ENCODE measurements at regions not wholly inside any gene's neighbourhood (a gene's known extent, or its start where the extent isn't known, plus 50 kb on each side); places are given as distances from the start of the nearest gene placed in this dataset.

DNA sequence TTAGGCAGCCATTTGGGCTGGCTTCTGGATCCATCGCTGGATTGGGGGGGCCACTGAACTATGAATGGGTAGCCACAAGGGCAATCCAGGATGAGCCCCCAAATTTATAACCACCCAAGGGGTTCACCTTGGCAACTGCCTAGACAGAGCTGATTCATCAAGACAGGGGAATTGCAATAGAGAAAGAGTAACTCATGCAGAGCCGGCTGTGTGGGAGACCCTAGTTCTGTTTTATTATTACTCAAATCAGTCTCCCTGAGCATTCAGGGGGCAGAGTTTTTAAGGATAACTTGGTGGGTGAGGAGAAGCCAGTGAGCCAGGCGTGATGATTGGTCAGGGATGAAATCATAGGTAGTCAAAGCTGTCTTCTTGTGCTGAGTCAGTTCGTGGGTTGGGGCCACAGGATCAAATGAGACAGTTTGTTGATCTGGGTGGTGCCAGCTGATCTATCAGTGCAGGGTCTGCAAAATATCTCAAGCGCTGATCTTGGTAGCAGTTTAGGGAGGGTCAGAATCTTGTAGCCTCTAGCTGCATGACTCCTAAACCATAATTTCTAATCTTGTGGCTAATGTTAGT lies 57.9 kb downstream of the DNAJB9 start:
- H3K27ac ChIP-seq (ENCODE audit: low read depth in 2 of 2, low read length in 2 of 2) = no peak overlapping the region
- H3K27me3 ChIP-seq (ENCODE audit: control insufficient read depth, insufficient read depth, low read length) = no peaks in the 10 kb centered on the region
- H3K9me3 ChIP-seq (ENCODE audit: control insufficient read depth in 2 of 3, insufficient read depth in 1 of 3, low read length in 3 of 3) = no peaks in the 10 kb centered on the region
- no peaks in the 10 kb centered on the region for H3K36me3 ChIP-seq (ENCODE audit: control insufficient read depth in 2 of 3, insufficient read depth in 3 of 3, low read length in 3 of 3)
- DNase-seq (no peak), FAIRE-seq (no peak)
- no peak overlapping the region for H3K4me3 ChIP-seq (ENCODE audit: low read length in 3 of 3)
- TF ChIP-seq, protein P1, sequence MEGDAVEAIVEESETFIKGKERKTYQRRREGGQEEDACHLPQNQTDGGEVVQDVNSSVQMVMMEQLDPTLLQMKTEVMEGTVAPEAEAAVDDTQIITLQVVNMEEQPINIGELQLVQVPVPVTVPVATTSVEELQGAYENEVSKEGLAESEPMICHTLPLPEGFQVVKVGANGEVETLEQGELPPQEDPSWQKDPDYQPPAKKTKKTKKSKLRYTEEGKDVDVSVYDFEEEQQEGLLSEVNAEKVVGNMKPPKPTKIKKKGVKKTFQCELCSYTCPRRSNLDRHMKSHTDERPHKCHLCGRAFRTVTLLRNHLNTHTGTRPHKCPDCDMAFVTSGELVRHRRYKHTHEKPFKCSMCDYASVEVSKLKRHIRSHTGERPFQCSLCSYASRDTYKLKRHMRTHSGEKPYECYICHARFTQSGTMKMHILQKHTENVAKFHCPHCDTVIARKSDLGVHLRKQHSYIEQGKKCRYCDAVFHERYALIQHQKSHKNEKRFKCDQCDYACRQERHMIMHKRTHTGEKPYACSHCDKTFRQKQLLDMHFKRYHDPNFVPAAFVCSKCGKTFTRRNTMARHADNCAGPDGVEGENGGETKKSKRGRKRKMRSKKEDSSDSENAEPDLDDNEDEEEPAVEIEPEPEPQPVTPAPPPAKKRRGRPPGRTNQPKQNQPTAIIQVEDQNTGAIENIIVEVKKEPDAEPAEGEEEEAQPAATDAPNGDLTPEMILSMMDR (IDR thresholded peaks at IDR 0.05; ENCODE audit: borderline replicate concordance, extremely low read depth, insufficient read depth) = no peak
- H3K4me1 ChIP-seq (ENCODE audit: control insufficient read depth in 2 of 3, insufficient read depth in 2 of 3, low read depth in 1 of 3, low read length in 3 of 3) = peaks cover 0 to 2% (median 0%) of the 10 kb centered on the region in 3 donors
- intact Hi-C loops (cut with DNase I) = no loop called here
- no peak overlapping the region for H3K9ac ChIP-seq (ENCODE audit: low read length in 3 of 3)

GRCh38 chr7:108628678-108629077 lies 59.0 kb downstream of the DNAJB9 start:
- Histone ChIP-seq H3K9ac (ENCODE audit: low read length in 3 of 3) (no peak overlapping the region), H3K36me3 (ENCODE audit: control insufficient read depth in 2 of 3, insufficient read depth in 3 of 3, low read length in 3 of 3) (no peaks in the 10 kb centered on the region), H3K4me1 (ENCODE audit: control insufficient read depth in 2 of 3, insufficient read depth in 2 of 3, low read depth in 1 of 3, low read length in 3 of 3) (peaks cover 0 to 2% (median 0%) of the 10 kb centered on the region in 3 donors), H3K27ac (ENCODE audit: low read depth in 2 of 2, low read length in 2 of 2) (no peak overlapping the region), H3K4me3 (ENCODE audit: low read length in 3 of 3) (no peak overlapping the region), H3K9me3 (ENCODE audit: control insufficient read depth in 2 of 3, insufficient read depth in 1 of 3, low read length in 3 of 3) (no peaks in the 10 kb centered on the region), H3K27me3 (ENCODE audit: control insufficient read depth, insufficient read depth, low read length) (no peaks in the 10 kb centered on the region)
- intact Hi-C loops (cut with DNase I) = no loop called here
- TF ChIP-seq, protein P1 (IDR thresholded peaks at IDR 0.05; ENCODE audit: borderline replicate concordance, extremely low read depth, insufficient read depth) = no peak
- DNase-seq (no peak), FAIRE-seq (no peak)

- TF ChIP-seq, protein P1 (IDR thresholded peaks at IDR 0.05; ENCODE audit: borderline replicate concordance, extremely low read depth, insufficient read depth) = no peak
- H3K4me1 ChIP-seq (ENCODE audit: control insufficient read depth in 2 of 3, insufficient read depth in 2 of 3, low read depth in 1 of 3, low read length in 3 of 3) = peaks cover 0 to 2% (median 0%) of the 10 kb centered on the region in 3 donors
- no peak overlapping the region for H3K4me3 ChIP-seq (ENCODE audit: low read length in 3 of 3)
- no peak overlapping the region for H3K27ac ChIP-seq (ENCODE audit: low read depth in 2 of 2, low read length in 2 of 2)
- no peaks in the 10 kb centered on the region for H3K27me3 ChIP-seq (ENCODE audit: control insufficient read depth, insufficient read depth, low read length)
- H3K9me3 ChIP-seq (ENCODE audit: control insufficient read depth in 2 of 3, insufficient read depth in 1 of 3, low read length in 3 of 3) = no peaks in the 10 kb centered on the region
- H3K36me3 ChIP-seq (ENCODE audit: control insufficient read depth in 2 of 3, insufficient read depth in 3 of 3, low read length in 3 of 3) = no peaks in the 10 kb centered on the region
- intact Hi-C loops (cut with DNase I) = no loop called here
- no peak overlapping the region for H3K9ac ChIP-seq (ENCODE audit: low read length in 3 of 3)
- no peak for FAIRE-seq
- peak in 2 of 5 donors; percentile 14 to 76 for DNase-seq
These were observed 60.2 kb downstream of the DNAJB9 start for GRCh38 chr7:108629651-108630400.
